Peyer's patch (tissue), 4 donors: ENCODE measurements at regions not wholly inside any gene's neighbourhood (a gene's known extent, or its start where the extent isn't known, plus 50 kb on each side); places are given as distances from the start of the nearest gene placed in this dataset.

Experiments used
- POLR2A ChIP-seq, 2 donors: fragments of 450-650 bp; IDR thresholded peaks; one replicate each; pipeline ENCODE4 v1.5.1; 2017; ENCODE audit warnings: antibody characterized with exemption in 2 of 2, mild to moderate bottlenecking in 2 of 2, moderate library complexity in 2 of 2
- TF ChIP-seq, protein P1 (sequence below), 6 experiments: fragments of 450-650 bp in 4 of 6; fragments of 200-600 bp in 2 of 6; sonication (generic) in 1 of 6; IDR thresholded peaks; one replicate each; pipeline ENCODE4 v1.5.1; 2017 to 2019; ENCODE audit warnings: antibody characterized with exemption in 6 of 6, mild to moderate bottlenecking in 3 of 6, moderate library complexity in 1 of 6

GRCh38 chr22:47862394-47862793, 1099.9 kb downstream of the TBC1D22A start:
- no peak for TF ChIP-seq POLR2A (IDR thresholded peaks at IDR 0.05)
- TF ChIP-seq, protein P1, sequence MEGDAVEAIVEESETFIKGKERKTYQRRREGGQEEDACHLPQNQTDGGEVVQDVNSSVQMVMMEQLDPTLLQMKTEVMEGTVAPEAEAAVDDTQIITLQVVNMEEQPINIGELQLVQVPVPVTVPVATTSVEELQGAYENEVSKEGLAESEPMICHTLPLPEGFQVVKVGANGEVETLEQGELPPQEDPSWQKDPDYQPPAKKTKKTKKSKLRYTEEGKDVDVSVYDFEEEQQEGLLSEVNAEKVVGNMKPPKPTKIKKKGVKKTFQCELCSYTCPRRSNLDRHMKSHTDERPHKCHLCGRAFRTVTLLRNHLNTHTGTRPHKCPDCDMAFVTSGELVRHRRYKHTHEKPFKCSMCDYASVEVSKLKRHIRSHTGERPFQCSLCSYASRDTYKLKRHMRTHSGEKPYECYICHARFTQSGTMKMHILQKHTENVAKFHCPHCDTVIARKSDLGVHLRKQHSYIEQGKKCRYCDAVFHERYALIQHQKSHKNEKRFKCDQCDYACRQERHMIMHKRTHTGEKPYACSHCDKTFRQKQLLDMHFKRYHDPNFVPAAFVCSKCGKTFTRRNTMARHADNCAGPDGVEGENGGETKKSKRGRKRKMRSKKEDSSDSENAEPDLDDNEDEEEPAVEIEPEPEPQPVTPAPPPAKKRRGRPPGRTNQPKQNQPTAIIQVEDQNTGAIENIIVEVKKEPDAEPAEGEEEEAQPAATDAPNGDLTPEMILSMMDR (IDR thresholded peaks at IDR 0.05) = no peak
